CD4-positive, alpha-beta memory T cell (primary cell): ENCODE measurements at regions not wholly inside any gene's neighbourhood (a gene's known extent, or its start where the extent isn't known, plus 50 kb on each side); places are given as distances from the start of the nearest gene placed in this dataset.

ENCODE experiments used
- CTCF ChIA-PET: fragments of 350-600 bp; sonication (Branson Sonifier 250); formaldehyde crosslinking; loops from one replicate; lab custom pipeline; 2021; ENCODE audit warnings: inconsistent platforms; ENCODE audit not compliant: partially characterized antibody; lab: Charles Lee
- POLR2A ChIA-PET: fragments of 350-600 bp; sonication (Branson Sonifier 250); formaldehyde crosslinking; loops from one replicate; lab custom pipeline; 2021; ENCODE audit not compliant: partially characterized antibody; lab: Charles Lee
- DNase-seq, 5 donors: peaks; one replicate each; pipeline versions ENCODE4 v3.0.0 to v3.0.0-alpha.2; 2020 to 2022; ENCODE audit warnings: mixed read lengths in 1 of 5
- H3K27ac ChIP-seq: one replicate; pipeline ENCODE4 v1.7.0; 2013; ENCODE audit warnings: low read depth, low read length
- H3K27me3 ChIP-seq: 2 replicates; pipeline ENCODE4 v1.7.0; 2013; ENCODE audit warnings: mild to moderate bottlenecking, low read length, moderate library complexity; ENCODE audit not compliant: insufficient read depth
- H3K36me3 ChIP-seq: 2 replicates; pipeline ENCODE4 v1.7.0; 2013; ENCODE audit warnings: mild to moderate bottlenecking, low read length, moderate library complexity; ENCODE audit not compliant: insufficient read depth
- H3K4me1 ChIP-seq: 2 replicates; pipeline ENCODE4 v1.7.0; 2013; ENCODE audit warnings: mild to moderate bottlenecking, low read length, moderate library complexity; ENCODE audit not compliant: insufficient read depth
- H3K4me3 ChIP-seq, 2 donors: one replicate each; pipeline ENCODE4 v1.7.0; 2013; ENCODE audit warnings: low read length in 2 of 2, mild to moderate bottlenecking in 1 of 2
- H3K9me3 ChIP-seq, 2 donors: one replicate each; pipeline ENCODE4 v1.7.0; 2013; ENCODE audit warnings: low read length in 2 of 2, control low read depth in 1 of 2; ENCODE audit not compliant: control insufficient read depth in 1 of 2
- H3K27ac Mint-ChIP-seq, 7 donors: one replicate each; pipeline ENCODE4 v1.8.0; 2020 to 2021; ENCODE audit warnings: mixed read lengths in 7 of 7, mild to moderate bottlenecking in 6 of 7, inconsistent platforms in 3 of 7, moderate library complexity in 3 of 7
- H3K27me3 Mint-ChIP-seq, 2 donors: one replicate each; pipeline ENCODE4 v1.8.0; 2020 to 2021; ENCODE audit warnings: mixed read lengths in 2 of 2
- H3K36me3 Mint-ChIP-seq, 2 donors: one replicate each; pipeline ENCODE4 v1.8.0; 2020 to 2021; ENCODE audit warnings: mixed read lengths in 2 of 2, inconsistent platforms in 1 of 2, mild to moderate bottlenecking in 1 of 2
- H3K4me1 Mint-ChIP-seq, 4 donors: one replicate each; pipeline ENCODE4 v1.8.0; 2020 to 2021; ENCODE audit warnings: mixed read lengths in 4 of 4, mild to moderate bottlenecking in 1 of 4
- H3K4me3 Mint-ChIP-seq, 8 donors: one replicate each; pipeline ENCODE4 v1.8.0; 2020 to 2021; ENCODE audit warnings: mixed read lengths in 8 of 8, mild to moderate bottlenecking in 7 of 8, moderate library complexity in 6 of 8, inconsistent platforms in 3 of 8
- H3K9me3 Mint-ChIP-seq, 8 donors: one replicate each; pipeline ENCODE4 v1.8.0; 2020 to 2021; ENCODE audit warnings: mixed read lengths in 8 of 8, mild to moderate bottlenecking in 5 of 8, inconsistent platforms in 3 of 8, moderate library complexity in 1 of 8
- intact Hi-C: fragments of 100-400 bp; cut with micrococcal nuclease; formaldehyde crosslinking; loops from one replicate; pipeline ENCODE4 v1.15.1; 2023

GRCh38 chr10:117710181-117710798 is 167.7 kb downstream of the EMX2 start:
- Histone ChIP-seq H3K27me3 (no peaks in the 10 kb centered on the region), H3K36me3 (no peaks in the 10 kb centered on the region), H3K4me3 (no peak overlapping the region), H3K9me3 (no peaks in the 10 kb centered on the region), H3K4me1 (no peaks in the 10 kb centered on the region), H3K27ac (no peak overlapping the region)
- POLR2A ChIA-PET, result no interaction called here
- no peak for DNase-seq
- H3K36me3 Mint-ChIP-seq, result no peaks in the 10 kb centered on the region
- peaks cover 0 to 7% (median 0%) of the 10 kb centered on the region in 8 donors for H3K9me3 Mint-ChIP-seq
- H3K4me3 Mint-ChIP-seq, result no peak overlapping the region
- CTCF ChIA-PET, result no interaction called here
- peaks cover 2 to 5% of the 10 kb centered on the region in 2 donors for H3K27me3 Mint-ChIP-seq
- no peak overlapping the region for H3K27ac Mint-ChIP-seq
- no peaks in the 10 kb centered on the region for H3K4me1 Mint-ChIP-seq
- intact Hi-C loops, result no loop called here

GRCh38 chr10:117716889-117717288 is 174.3 kb downstream of the EMX2 start:
- no peaks in the 10 kb centered on the region for H3K4me1 ChIP-seq
- intact Hi-C loops, result no loop called here
- Mint-ChIP-seq H3K27me3 (peaks cover 4 to 5% of the 10 kb centered on the region in 2 donors), H3K27ac (no peak overlapping the region), H3K9me3 (peaks cover 0 to 7% (median 0%) of the 10 kb centered on the region in 8 donors), H3K4me3 (no peak overlapping the region), H3K4me1 (no peaks in the 10 kb centered on the region), H3K36me3 (no peaks in the 10 kb centered on the region)
- H3K4me3 ChIP-seq, result no peak overlapping the region
- no peaks in the 10 kb centered on the region for H3K9me3 ChIP-seq
- H3K36me3 ChIP-seq, result no peaks in the 10 kb centered on the region
- POLR2A ChIA-PET, result no interaction called here
- H3K27me3 ChIP-seq, result no peaks in the 10 kb centered on the region
- CTCF ChIA-PET, result no interaction called here
- DNase-seq, result no peak
- no peak overlapping the region for H3K27ac ChIP-seq

DNA sequence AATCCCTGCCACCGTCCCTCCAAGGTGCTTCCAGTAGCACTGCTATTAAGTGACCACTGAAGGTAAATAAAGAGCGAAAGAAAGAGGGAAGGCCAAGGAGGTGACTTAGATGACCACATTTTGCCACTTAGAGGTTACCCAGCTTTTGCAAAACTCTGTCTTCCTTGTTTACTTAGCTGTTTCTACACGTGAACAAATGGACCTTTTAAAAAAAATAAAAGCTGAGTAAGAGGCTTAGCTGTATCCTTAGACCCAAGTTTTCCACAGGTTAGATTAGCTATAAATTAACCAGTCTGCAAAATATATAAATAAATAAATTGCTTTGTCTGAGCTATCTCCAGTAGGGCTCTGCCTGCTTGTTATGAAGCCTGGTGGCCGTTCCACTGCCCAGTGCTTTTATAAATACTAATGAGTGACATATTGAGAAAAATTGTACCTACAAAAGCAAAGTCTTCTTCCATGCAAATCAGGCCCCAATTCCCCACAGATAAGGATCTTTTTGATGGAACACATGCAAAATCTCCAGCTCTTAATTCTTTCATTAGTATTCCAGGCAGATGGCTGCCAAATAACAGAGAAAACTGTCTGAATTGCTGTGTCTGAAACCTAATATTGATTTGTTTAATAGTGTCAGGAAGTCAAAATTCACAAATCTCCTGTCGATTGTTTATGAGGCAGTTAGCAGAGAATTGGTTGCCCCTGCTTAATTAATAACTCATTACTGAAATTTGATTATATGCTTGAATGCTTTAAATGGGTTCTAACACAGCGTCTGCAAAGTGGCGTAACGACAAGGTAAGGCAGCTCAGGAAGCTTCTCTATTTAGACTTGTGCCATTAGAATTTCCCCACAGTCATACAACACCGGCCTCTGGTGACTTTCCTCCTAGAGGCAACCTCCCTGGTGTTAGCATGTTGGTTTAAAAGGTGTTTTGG is 176.7 kb downstream of the EMX2 start:
- no peak overlapping the region for H3K27ac ChIP-seq
- no peaks in the 10 kb centered on the region for H3K27me3 ChIP-seq
- Mint-ChIP-seq H3K4me3 (no peak overlapping the region), H3K36me3 (no peaks in the 10 kb centered on the region), H3K27ac (no peak overlapping the region), H3K9me3 (peaks cover 0 to 2% (median 0%) of the 10 kb centered on the region in 8 donors), H3K4me1 (no peaks in the 10 kb centered on the region), H3K27me3 (peaks cover 0 to 5% of the 10 kb centered on the region in 2 donors)
- H3K4me3 ChIP-seq, result no peak overlapping the region
- POLR2A ChIA-PET, result no interaction called here
- CTCF ChIA-PET, result no interaction called here
- no peaks in the 10 kb centered on the region for H3K36me3 ChIP-seq
- H3K4me1 ChIP-seq, result no peaks in the 10 kb centered on the region
- no peak for DNase-seq
- no peaks in the 10 kb centered on the region for H3K9me3 ChIP-seq
- intact Hi-C loops, result no loop called here

DNA sequence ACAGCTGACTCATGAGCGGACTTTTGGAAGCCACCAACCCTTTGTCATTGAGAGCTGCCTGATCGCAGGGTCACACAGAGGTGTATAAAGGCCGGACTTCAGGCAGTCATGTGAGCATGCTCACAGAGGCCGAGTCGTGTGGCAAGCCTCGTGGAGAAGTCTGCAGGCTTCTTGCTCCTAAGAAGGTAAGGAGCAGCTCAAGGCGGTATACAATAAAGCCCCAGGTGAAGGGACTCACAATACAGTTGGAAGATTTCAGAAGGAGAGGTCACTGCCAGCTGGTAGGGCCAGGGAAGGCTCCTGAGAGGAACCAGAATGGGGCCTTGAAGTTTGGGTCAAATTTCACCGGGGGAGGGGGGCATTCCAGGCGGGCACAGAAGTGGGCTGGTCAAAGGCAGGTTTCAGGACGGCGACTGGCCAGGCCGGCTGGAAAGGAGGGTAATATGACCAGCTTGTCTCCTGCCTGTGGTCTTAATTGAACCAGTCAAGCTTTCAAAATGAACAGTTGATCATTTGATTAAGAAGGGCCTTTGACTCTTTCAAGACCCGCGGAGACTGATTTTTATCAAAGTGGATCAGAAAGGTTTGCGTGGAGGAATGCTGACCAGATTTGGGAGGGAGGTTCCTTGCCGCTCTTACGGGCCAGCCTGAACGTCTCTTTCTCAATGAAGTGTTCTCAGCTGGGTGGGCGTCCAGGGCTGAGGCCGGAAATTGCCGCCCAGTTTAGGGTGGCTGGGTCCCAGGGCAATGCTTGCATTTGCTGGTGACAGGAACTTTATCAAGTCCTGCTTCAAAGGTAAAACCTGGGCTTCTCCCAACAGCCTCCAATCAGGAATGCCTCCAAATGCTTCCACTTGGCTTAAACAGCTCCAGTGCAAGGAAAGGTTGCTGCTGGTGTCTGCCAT is 178.6 kb downstream of the EMX2 start:
- DNase-seq, result no peak
- ChIA-PET POLR2A (no interaction called here), CTCF (no interaction called here)
- Mint-ChIP-seq H3K27me3 (peaks cover 0 to 5% of the 10 kb centered on the region in 2 donors), H3K27ac (no peak overlapping the region), H3K4me3 (no peak overlapping the region), H3K9me3 (peaks cover 0 to 2% (median 0%) of the 10 kb centered on the region in 8 donors), H3K4me1 (no peaks in the 10 kb centered on the region), H3K36me3 (no peaks in the 10 kb centered on the region)
- H3K4me1 ChIP-seq, result no peaks in the 10 kb centered on the region
- H3K36me3 ChIP-seq, result no peaks in the 10 kb centered on the region
- no peaks in the 10 kb centered on the region for H3K9me3 ChIP-seq
- intact Hi-C loops, result no loop called here
- H3K27ac ChIP-seq, result no peak overlapping the region
- H3K4me3 ChIP-seq, result no peak overlapping the region
- H3K27me3 ChIP-seq, result no peaks in the 10 kb centered on the region

DNA sequence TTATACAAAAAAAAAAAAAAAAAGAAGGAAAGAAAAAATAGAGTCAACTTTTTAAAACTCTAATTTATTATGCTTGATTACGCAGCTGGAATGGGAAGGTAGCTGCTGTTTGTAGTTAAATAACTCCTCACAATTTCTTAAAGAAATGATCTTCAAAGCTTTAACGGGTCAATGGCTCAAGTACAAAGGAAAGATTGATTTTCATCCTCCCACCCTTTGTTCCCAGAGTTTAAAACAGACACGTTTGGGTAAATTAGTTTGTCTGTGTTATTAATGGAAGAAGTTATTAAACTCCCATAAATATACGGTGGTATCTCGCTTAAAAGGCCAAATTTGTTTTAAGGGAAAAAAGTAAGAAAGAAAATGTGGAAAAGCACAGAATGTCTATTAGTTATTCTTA is 179.3 kb downstream of the EMX2 start:
- Histone ChIP-seq H3K9me3 (no peaks in the 10 kb centered on the region), H3K27me3 (no peaks in the 10 kb centered on the region), H3K4me3 (no peak overlapping the region), H3K36me3 (no peaks in the 10 kb centered on the region), H3K27ac (no peak overlapping the region), H3K4me1 (no peaks in the 10 kb centered on the region)
- ChIA-PET POLR2A (no interaction called here), CTCF (no interaction called here)
- H3K36me3 Mint-ChIP-seq, result no peaks in the 10 kb centered on the region
- H3K9me3 Mint-ChIP-seq, result peaks cover 0 to 2% (median 0%) of the 10 kb centered on the region in 8 donors
- H3K4me3 Mint-ChIP-seq, result no peak overlapping the region
- H3K4me1 Mint-ChIP-seq, result no peaks in the 10 kb centered on the region
- H3K27me3 Mint-ChIP-seq, result peaks cover 0 to 5% of the 10 kb centered on the region in 2 donors
- no peak overlapping the region for H3K27ac Mint-ChIP-seq
- DNase-seq, result no peak
- intact Hi-C loops, result no loop called here

GRCh38 chr10:117723343-117723742 is 180.8 kb downstream of the EMX2 start:
- intact Hi-C loops, result no loop called here
- Histone ChIP-seq H3K27me3 (no peaks in the 10 kb centered on the region), H3K9me3 (no peaks in the 10 kb centered on the region), H3K36me3 (no peaks in the 10 kb centered on the region), H3K27ac (no peak overlapping the region), H3K4me1 (no peaks in the 10 kb centered on the region), H3K4me3 (no peak overlapping the region)
- CTCF ChIA-PET, result no interaction called here
- DNase-seq, result no peak
- POLR2A ChIA-PET, result no interaction called here
- Mint-ChIP-seq H3K36me3 (no peaks in the 10 kb centered on the region), H3K4me3 (no peak overlapping the region), H3K27me3 (peaks cover 3 to 4% of the 10 kb centered on the region in 2 donors), H3K9me3 (peaks cover 0 to 2% (median 0%) of the 10 kb centered on the region in 8 donors), H3K27ac (no peak overlapping the region), H3K4me1 (no peaks in the 10 kb centered on the region)

DNA sequence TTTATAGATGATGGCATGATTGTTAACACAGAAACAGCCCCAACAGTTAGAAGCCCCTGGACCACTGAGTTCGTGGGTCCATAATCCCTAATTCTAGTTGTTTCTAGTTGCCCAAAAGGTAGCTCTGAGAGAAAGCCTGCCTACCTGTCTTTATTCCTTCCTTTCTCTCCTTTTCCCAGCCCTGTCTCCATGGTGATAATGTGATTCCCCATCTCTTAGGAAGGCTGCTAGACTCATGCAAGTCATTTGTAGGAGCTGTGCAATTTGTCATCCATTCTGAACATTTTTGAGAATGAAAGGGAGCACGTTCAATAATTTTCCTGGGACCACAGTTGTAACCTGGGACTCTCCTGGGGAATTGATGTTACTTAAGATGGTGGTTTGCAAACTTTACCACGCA is 183.4 kb downstream of the EMX2 start:
- Histone ChIP-seq H3K4me3 (no peak overlapping the region), H3K27ac (no peak overlapping the region), H3K27me3 (no peaks in the 10 kb centered on the region), H3K9me3 (no peaks in the 10 kb centered on the region), H3K36me3 (no peaks in the 10 kb centered on the region), H3K4me1 (no peaks in the 10 kb centered on the region)
- H3K27me3 Mint-ChIP-seq, result peaks cover 10 to 19% of the 10 kb centered on the region in 2 donors
- ChIA-PET POLR2A (no interaction called here), CTCF (no interaction called here)
- H3K36me3 Mint-ChIP-seq, result no peaks in the 10 kb centered on the region
- no peak overlapping the region for H3K4me3 Mint-ChIP-seq
- intact Hi-C loops, result no loop called here
- H3K27ac Mint-ChIP-seq, result no peak overlapping the region
- H3K9me3 Mint-ChIP-seq, result peaks cover 0 to 2% (median 0%) of the 10 kb centered on the region in 8 donors
- DNase-seq, result no peak
- no peaks in the 10 kb centered on the region for H3K4me1 Mint-ChIP-seq
